ENCODE measurements at regions not wholly inside any gene's neighbourhood (a gene's known extent, or its start where the extent isn't known, plus 50 kb on each side); places are given as distances from the start of the nearest gene placed in this dataset.

DNA sequence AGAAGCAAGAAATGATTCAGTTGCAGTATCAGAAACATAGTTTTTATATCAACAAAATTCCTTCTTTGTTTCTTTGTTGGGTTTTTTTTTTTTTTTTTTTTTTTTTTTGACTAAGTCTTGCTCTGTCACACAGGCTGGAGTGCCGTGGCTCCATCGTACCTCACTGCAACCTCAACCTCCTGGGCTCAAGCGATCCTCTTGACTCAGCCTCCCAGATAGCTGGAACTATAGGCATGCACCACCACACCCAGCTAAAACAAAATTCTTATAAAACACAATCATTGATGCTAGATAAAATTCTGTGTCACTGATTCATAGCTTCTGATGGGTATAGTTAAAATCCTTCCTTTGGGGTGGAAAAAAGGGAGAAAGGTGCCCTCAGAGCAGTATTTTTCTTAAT lies 110.3 kb upstream of the TNFAIP3 start:
- DNase-seq (ENCODE audit: low read depth, low spot score) = no peak
- POLR2A ChIA-PET = no interaction called here
- intact Hi-C loops (cut with micrococcal nuclease; ENCODE audit: unreplicated experiment) = no loop called here
- Histone ChIP-seq H3K27ac (ENCODE audit: low read length) (no peak overlapping the region), H3K4me3 (ENCODE audit: low read depth in 2 of 2, low read length in 2 of 2) (no peak overlapping the region), H3K4me1 (ENCODE audit: control insufficient read depth, insufficient read depth, low read length) (no peaks in the 10 kb centered on the region), H3K36me3 (ENCODE audit: control insufficient read depth, insufficient read depth, low read length) (no peaks in the 10 kb centered on the region), H3K9me3 (ENCODE audit: control insufficient read depth, insufficient read depth, low read depth, low read length) (no peaks in the 10 kb centered on the region), H3K27me3 (ENCODE audit: control insufficient read depth, insufficient read depth, low read length) (peaks cover 7% of the 10 kb centered on the region)
- CTCF ChIA-PET = interaction anchor here (0.7 kb wide), 1 partner anchor 398 kb away, joined by 5 read pairs; no protein-coding TSS in a partner anchor
- BruUV-seq (replicated peaks) = no TSS peak
- no peak for ATAC-seq
- in situ Hi-C loops (cut with HindIII; ENCODE audit: low pct_unique_long_range_greater_than_20kb, low sequenced_read_pairs) = no loop called here
- TF ChIP-seq, protein P1, sequence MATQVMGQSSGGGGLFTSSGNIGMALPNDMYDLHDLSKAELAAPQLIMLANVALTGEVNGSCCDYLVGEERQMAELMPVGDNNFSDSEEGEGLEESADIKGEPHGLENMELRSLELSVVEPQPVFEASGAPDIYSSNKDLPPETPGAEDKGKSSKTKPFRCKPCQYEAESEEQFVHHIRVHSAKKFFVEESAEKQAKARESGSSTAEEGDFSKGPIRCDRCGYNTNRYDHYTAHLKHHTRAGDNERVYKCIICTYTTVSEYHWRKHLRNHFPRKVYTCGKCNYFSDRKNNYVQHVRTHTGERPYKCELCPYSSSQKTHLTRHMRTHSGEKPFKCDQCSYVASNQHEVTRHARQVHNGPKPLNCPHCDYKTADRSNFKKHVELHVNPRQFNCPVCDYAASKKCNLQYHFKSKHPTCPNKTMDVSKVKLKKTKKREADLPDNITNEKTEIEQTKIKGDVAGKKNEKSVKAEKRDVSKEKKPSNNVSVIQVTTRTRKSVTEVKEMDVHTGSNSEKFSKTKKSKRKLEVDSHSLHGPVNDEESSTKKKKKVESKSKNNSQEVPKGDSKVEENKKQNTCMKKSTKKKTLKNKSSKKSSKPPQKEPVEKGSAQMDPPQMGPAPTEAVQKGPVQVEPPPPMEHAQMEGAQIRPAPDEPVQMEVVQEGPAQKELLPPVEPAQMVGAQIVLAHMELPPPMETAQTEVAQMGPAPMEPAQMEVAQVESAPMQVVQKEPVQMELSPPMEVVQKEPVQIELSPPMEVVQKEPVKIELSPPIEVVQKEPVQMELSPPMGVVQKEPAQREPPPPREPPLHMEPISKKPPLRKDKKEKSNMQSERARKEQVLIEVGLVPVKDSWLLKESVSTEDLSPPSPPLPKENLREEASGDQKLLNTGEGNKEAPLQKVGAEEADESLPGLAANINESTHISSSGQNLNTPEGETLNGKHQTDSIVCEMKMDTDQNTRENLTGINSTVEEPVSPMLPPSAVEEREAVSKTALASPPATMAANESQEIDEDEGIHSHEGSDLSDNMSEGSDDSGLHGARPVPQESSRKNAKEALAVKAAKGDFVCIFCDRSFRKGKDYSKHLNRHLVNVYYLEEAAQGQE (IDR thresholded peaks at IDR 0.05; ENCODE audit: insufficient read depth in 1 of 2, low read depth in 2 of 2, low read length in 1 of 2) = no peak

DNA sequence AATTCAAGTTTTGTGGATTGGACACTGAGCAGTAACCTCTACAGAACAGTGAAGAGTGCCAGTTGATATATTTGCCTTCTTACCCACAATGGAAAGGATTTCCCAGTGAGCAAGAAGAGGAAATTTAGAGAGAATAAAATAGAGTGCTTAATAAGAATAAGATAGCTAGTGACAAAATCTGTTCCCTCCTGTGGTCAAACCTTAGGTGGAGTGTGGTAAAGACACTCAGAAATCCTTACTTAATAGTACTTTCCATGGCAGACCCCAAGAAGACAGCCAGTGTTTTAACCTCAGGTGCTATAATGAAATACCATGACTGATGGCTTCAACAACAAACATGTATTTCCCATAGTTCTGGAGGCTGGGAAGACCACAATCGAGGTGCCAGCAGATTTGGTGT lies 108.4 kb upstream of the TNFAIP3 start:
- Histone ChIP-seq H3K36me3 (ENCODE audit: control insufficient read depth, insufficient read depth, low read length) (no peaks in the 10 kb centered on the region), H3K27ac (ENCODE audit: low read length) (no peak overlapping the region), H3K4me1 (ENCODE audit: control insufficient read depth, insufficient read depth, low read length) (no peaks in the 10 kb centered on the region), H3K4me3 (ENCODE audit: low read depth in 2 of 2, low read length in 2 of 2) (no peak overlapping the region), H3K9me3 (ENCODE audit: control insufficient read depth, insufficient read depth, low read depth, low read length) (no peaks in the 10 kb centered on the region), H3K27me3 (ENCODE audit: control insufficient read depth, insufficient read depth, low read length) (no peaks in the 10 kb centered on the region)
- intact Hi-C loops (cut with micrococcal nuclease; ENCODE audit: unreplicated experiment) (no loop called here), in situ Hi-C loops (cut with HindIII; ENCODE audit: low pct_unique_long_range_greater_than_20kb, low sequenced_read_pairs) (no loop called here)
- ChIA-PET POLR2A (no interaction called here), CTCF (no interaction called here)
- no peak for DNase-seq (ENCODE audit: low read depth, low spot score)
- no TSS peak for BruUV-seq (replicated peaks)
- TF ChIP-seq POLR2AphosphoS5 (IDR thresholded peaks at IDR 0.05; ENCODE audit: low read depth, low read length) (no peak), SIN3A (IDR thresholded peaks at IDR 0.05; ENCODE audit: borderline replicate concordance, insufficient read depth, low read depth, low read length) (no peak), TCF7L2 (IDR thresholded peaks at IDR 0.05; ENCODE audit: low read depth, low read length) (no peak)
- TF ChIP-seq, protein P2, sequence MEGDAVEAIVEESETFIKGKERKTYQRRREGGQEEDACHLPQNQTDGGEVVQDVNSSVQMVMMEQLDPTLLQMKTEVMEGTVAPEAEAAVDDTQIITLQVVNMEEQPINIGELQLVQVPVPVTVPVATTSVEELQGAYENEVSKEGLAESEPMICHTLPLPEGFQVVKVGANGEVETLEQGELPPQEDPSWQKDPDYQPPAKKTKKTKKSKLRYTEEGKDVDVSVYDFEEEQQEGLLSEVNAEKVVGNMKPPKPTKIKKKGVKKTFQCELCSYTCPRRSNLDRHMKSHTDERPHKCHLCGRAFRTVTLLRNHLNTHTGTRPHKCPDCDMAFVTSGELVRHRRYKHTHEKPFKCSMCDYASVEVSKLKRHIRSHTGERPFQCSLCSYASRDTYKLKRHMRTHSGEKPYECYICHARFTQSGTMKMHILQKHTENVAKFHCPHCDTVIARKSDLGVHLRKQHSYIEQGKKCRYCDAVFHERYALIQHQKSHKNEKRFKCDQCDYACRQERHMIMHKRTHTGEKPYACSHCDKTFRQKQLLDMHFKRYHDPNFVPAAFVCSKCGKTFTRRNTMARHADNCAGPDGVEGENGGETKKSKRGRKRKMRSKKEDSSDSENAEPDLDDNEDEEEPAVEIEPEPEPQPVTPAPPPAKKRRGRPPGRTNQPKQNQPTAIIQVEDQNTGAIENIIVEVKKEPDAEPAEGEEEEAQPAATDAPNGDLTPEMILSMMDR (IDR thresholded peaks at IDR 0.05) = no peak
- TF ChIP-seq, protein P1 (IDR thresholded peaks at IDR 0.05; ENCODE audit: insufficient read depth in 1 of 2, low read depth in 2 of 2, low read length in 1 of 2) = no peak
- no peak for ATAC-seq

Measured in Panc1 (cell line).